ENCODE measurements at regions not wholly inside any gene's neighbourhood (a gene's known extent, or its start where the extent isn't known, plus 50 kb on each side); places are given as distances from the start of the nearest gene placed in this dataset.
A peak's percentile ranks its signal among the peaks of the same experiment; 100 is the strongest.

DNA sequence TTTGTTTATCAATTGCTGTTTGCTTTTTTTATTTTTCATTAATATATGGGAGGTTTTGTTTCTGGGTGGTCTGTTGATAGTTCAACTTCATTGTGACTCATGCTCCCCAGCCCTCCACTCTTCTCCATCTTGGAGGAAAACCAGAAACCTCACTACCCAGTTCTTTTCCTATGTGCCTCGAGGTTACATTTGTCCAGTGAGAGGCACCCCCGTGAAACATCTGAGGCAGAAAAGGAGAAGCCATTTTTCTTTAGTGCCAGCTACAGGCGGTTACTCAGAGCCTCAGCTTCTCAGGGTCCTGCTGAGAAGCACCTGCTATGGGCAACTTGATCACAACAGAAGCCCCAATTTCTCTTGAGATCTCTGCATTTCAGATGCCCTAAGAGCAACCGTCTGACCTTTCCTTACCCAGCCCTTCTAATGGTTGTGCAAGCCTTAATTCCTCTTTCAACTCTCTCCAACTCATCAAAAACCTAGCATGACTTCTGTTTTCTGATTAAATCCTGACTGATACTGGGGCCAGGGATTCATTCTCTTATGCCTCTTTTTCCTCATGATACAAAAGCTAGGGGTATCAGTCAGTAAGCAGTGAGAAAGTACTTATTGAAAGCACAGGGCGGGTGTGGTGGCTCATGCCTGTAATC lies 144.6 kb downstream of the ELOVL4 start:
- peak overlapping the region; percentile 53 for H3K4me2 ChIP-seq (replicated peaks; ENCODE audit: extremely low read depth, low read length, poor library complexity, severe bottlenecking)
- 8% methylated on average over 4 of the region's 5 CpGs for WGBS (ENCODE audit: insufficient coverage)
- H3K4me1 Mint-ChIP-seq: peaks cover 21% of the 10 kb centered on the region
- peak overlapping the region in 4 of 7 donors; percentile 2 to 72 (median 25) for H3K27ac Mint-ChIP-seq
- H3K36me3 Mint-ChIP-seq: no peaks in the 10 kb centered on the region
- H3K4me1 ChIP-seq (ENCODE audit: control insufficient read depth in 1 of 2, insufficient read depth in 2 of 2, low read length in 2 of 2): peaks cover 20% of the 10 kb centered on the region in 2 donors
- peaks cover 0 to 8% (median 7%) of the 10 kb centered on the region in 3 donors for H3K27me3 Mint-ChIP-seq (ENCODE audit: low read depth in 3 of 3)
- peak overlapping the region; percentile 54 for H2AFZ ChIP-seq (ENCODE audit: insufficient read depth, low read depth, low read length, poor library complexity, severe bottlenecking)
- TF ChIP-seq, protein P1, sequence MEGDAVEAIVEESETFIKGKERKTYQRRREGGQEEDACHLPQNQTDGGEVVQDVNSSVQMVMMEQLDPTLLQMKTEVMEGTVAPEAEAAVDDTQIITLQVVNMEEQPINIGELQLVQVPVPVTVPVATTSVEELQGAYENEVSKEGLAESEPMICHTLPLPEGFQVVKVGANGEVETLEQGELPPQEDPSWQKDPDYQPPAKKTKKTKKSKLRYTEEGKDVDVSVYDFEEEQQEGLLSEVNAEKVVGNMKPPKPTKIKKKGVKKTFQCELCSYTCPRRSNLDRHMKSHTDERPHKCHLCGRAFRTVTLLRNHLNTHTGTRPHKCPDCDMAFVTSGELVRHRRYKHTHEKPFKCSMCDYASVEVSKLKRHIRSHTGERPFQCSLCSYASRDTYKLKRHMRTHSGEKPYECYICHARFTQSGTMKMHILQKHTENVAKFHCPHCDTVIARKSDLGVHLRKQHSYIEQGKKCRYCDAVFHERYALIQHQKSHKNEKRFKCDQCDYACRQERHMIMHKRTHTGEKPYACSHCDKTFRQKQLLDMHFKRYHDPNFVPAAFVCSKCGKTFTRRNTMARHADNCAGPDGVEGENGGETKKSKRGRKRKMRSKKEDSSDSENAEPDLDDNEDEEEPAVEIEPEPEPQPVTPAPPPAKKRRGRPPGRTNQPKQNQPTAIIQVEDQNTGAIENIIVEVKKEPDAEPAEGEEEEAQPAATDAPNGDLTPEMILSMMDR (IDR thresholded peaks at IDR 0.05): no peak
- peaks cover 2 to 13% (median 7%) of the 10 kb centered on the region in 7 donors for H3K9me3 Mint-ChIP-seq
- peak overlapping the region; percentile 14 to 57 for H3K27ac ChIP-seq (ENCODE audit: low read depth in 1 of 2, low read length in 2 of 2)
- no peaks in the 10 kb centered on the region for H4K20me1 ChIP-seq (ENCODE audit: insufficient read depth, low read length)
- intact Hi-C loops (cut with micrococcal nuclease): no loop called here
- H3K4me3 Mint-ChIP-seq: peak overlapping the region; percentile 6 to 82
- H3K4me3 ChIP-seq (replicated peaks in 1 of 3; ENCODE audit: low read depth in 2 of 3, low read length in 3 of 3): peak overlapping the region in 1 of 3 experiments; percentile 44
- no peaks in the 10 kb centered on the region for H3K27me3 ChIP-seq (ENCODE audit: control insufficient read depth in 2 of 2, insufficient read depth in 2 of 2, low read length in 2 of 2)
- no peaks in the 10 kb centered on the region for H3K36me3 ChIP-seq (replicated peaks in 1 of 2; ENCODE audit: control insufficient read depth in 1 of 2, insufficient read depth in 2 of 2, low read length in 2 of 2)
- H3K9me3 ChIP-seq (replicated peaks in 1 of 2; ENCODE audit: control insufficient read depth in 1 of 2, insufficient read depth in 1 of 2, low read length in 2 of 2): peaks cover 8 to 9% of the 10 kb centered on the region in 2 donors
- DNase-seq: peak; percentile 21 to 46 (median 42)
- no peaks in the 10 kb centered on the region for H3K79me2 ChIP-seq (ENCODE audit: insufficient read depth, low read length)
- H3K9ac ChIP-seq (ENCODE audit: insufficient read depth, low read length, poor library complexity, severe bottlenecking): no peak overlapping the region

DNA sequence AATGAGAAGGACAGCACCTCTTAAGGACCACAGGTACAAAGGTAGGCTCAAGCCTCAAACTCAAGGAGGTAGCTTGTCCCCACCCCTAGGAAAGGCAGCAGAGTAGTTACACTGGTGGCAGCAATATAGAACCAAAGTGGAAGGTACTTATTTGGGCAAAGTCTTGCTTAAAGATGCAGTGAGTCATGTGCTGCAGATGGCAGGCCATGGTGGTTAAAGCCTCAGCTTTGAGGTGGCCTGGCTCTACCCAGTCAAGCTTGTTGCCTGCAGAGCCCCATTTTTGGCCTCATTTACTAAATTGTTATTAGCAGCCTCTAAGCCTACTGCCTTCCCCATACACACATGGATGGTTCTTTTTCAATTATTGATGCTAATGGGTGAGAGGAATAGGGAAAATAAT lies 146.0 kb downstream of the ELOVL4 start:
- H3K9me3 Mint-ChIP-seq: peaks cover 0 to 6% (median 1%) of the 10 kb centered on the region in 7 donors
- H3K36me3 Mint-ChIP-seq: no peaks in the 10 kb centered on the region
- peaks cover 22% of the 10 kb centered on the region for H3K4me1 Mint-ChIP-seq
- TF ChIP-seq, protein P1 (IDR thresholded peaks at IDR 0.05): no peak
- peaks cover 20% of the 10 kb centered on the region in 2 donors for H3K4me1 ChIP-seq (ENCODE audit: control insufficient read depth in 1 of 2, insufficient read depth in 2 of 2, low read length in 2 of 2)
- no peak overlapping the region for H3K4me3 Mint-ChIP-seq
- peaks cover 0 to 5% (median 3%) of the 10 kb centered on the region in 3 donors for H3K27me3 Mint-ChIP-seq (ENCODE audit: low read depth in 3 of 3)
- H3K27ac ChIP-seq (ENCODE audit: low read depth in 1 of 2, low read length in 2 of 2): no peak overlapping the region
- no peak overlapping the region for H3K9ac ChIP-seq (ENCODE audit: insufficient read depth, low read length, poor library complexity, severe bottlenecking)
- intact Hi-C loops (cut with micrococcal nuclease): no loop called here
- H3K4me2 ChIP-seq (replicated peaks; ENCODE audit: extremely low read depth, low read length, poor library complexity, severe bottlenecking): no peak overlapping the region
- peaks cover under 1 to 2% of the 10 kb centered on the region in 2 donors for H3K9me3 ChIP-seq (replicated peaks in 1 of 2; ENCODE audit: control insufficient read depth in 1 of 2, insufficient read depth in 1 of 2, low read length in 2 of 2)
- no peaks in the 10 kb centered on the region for H4K20me1 ChIP-seq (ENCODE audit: insufficient read depth, low read length)
- no peak overlapping the region for H3K27ac Mint-ChIP-seq
- H3K36me3 ChIP-seq (replicated peaks in 1 of 2; ENCODE audit: control insufficient read depth in 1 of 2, insufficient read depth in 2 of 2, low read length in 2 of 2): no peaks in the 10 kb centered on the region
- no peak overlapping the region for H3K4me3 ChIP-seq (replicated peaks in 1 of 3; ENCODE audit: low read depth in 2 of 3, low read length in 3 of 3)
- no peaks in the 10 kb centered on the region for H3K79me2 ChIP-seq (ENCODE audit: insufficient read depth, low read length)
- no peak overlapping the region for H2AFZ ChIP-seq (ENCODE audit: insufficient read depth, low read depth, low read length, poor library complexity, severe bottlenecking)
- DNase-seq: no peak
- H3K27me3 ChIP-seq (ENCODE audit: control insufficient read depth in 2 of 2, insufficient read depth in 2 of 2, low read length in 2 of 2): no peaks in the 10 kb centered on the region

All from CD14-positive monocyte (primary cell).